ENCODE measurements at regions not wholly inside any gene's neighbourhood (a gene's known extent, or its start where the extent isn't known, plus 50 kb on each side); places are given as distances from the start of the nearest gene placed in this dataset.

DNA sequence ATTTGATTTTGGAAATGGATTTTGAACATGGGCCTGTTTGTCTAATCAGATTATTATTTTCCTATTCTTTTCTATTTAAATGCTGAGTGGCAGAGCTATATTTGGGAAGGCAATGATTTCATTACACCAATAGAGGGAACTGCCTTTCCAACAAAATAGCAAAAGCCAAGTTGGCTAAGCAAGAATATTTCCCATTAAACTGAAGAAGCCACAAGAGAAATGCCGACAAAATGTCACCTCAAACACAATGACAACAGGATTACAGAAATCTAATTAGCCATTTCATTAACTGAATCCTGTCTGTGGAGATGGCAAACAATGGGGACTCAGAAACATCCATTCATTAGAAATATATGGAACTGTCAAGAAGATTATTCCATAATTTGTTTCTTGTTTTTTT is 1593.1 kb upstream of the RAG2 start:
- Mint-ChIP-seq H3K4me3 (no peak overlapping the region), H3K9me3 (peaks cover 6% of the 10 kb centered on the region), H3K27ac (no peak overlapping the region)

DNA sequence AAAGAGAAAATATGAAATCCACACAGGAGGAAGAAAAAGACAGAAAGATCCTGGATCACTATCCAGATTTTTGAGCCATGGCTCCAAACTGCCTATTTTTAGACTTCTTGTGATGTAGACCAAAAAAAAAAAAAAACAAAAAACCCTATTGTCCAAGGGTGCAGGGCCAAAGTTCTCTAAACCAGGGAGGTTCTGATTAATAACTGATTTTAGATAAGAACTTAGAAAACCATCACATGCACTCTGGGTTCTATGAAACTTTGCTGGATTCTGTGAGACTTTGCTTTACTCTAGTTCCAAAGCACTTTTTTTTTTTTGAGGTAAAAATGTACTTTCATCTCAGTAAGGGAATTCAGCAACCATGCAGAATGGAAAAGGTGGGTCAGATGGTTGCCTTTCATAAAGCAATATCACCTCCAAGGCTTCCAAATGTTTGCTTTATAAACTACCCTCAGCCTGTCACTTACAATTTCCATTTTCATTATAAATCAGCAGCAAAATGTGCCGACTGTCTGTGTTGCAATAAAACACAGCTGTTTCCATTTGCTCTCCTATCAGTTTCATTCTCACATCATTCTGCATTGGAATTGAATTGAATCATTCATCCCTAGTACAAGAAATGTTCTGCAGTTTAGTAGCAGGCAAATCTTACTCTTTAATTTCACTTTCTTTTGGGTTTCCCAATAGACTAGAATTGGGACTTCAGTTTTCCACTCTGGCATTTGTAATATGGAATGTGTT is 1584.3 kb upstream of the RAG2 start:
- Mint-ChIP-seq H3K27me3 (no peaks in the 10 kb centered on the region), H3K9me3 (peaks cover 7% of the 10 kb centered on the region), H3K27ac (no peak overlapping the region), H3K4me1 (no peaks in the 10 kb centered on the region), H3K36me3 (no peaks in the 10 kb centered on the region), H3K4me3 (no peak overlapping the region)
- ATAC-seq (ENCODE audit: low read depth): no peak
- no peak for DNase-seq (ENCODE audit: low spot score in 2 of 2)

More for the DNA sequence above, 1593.1 kb upstream of the RAG2 start:
- Mint-ChIP-seq H3K4me1 (no peaks in the 10 kb centered on the region), H3K27me3 (no peaks in the 10 kb centered on the region), H3K36me3 (no peaks in the 10 kb centered on the region)
- no peak for ATAC-seq (ENCODE audit: low read depth)
- DNase-seq (ENCODE audit: low spot score in 2 of 2): no peak

DNA sequence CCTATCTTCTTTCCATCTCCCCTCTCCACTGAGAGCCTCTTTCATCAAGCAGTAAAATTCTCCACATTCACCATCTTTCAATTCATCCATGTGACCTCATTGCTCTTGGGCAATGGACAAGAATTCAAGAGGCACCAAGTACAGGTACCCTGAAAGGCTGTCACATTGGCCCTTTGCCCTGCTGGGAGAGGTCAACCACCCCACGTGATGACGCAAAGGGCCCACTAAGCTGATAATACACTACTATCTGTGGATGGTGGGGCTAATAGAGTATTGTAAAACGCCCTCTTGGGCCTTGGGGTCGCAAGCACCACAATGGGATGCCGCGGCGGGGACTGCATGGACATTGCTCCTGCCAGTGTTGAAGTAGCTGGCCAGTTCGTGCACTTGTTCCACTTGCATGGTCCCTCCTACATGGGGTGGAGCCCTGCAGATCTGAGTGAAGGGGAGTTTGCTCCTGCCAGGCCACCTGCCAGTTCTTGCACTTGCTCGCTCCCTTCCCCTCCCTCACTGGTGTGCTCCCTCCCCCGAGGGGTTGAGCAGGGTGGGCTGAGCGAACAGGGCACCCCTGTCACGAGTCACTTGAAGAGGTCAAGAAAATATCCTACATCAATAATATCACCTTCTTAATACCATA is 1578.8 kb upstream of the RAG2 start:
- H3K27ac Mint-ChIP-seq: no peak overlapping the region
- no peaks in the 10 kb centered on the region for H3K36me3 Mint-ChIP-seq
- ATAC-seq (ENCODE audit: low read depth): no peak
- H3K27me3 Mint-ChIP-seq: no peaks in the 10 kb centered on the region
- H3K4me1 Mint-ChIP-seq: no peaks in the 10 kb centered on the region
- H3K4me3 Mint-ChIP-seq: no peak overlapping the region
- DNase-seq (ENCODE audit: low spot score in 2 of 2): no peak
- H3K9me3 Mint-ChIP-seq: peaks cover 8% of the 10 kb centered on the region

DNA sequence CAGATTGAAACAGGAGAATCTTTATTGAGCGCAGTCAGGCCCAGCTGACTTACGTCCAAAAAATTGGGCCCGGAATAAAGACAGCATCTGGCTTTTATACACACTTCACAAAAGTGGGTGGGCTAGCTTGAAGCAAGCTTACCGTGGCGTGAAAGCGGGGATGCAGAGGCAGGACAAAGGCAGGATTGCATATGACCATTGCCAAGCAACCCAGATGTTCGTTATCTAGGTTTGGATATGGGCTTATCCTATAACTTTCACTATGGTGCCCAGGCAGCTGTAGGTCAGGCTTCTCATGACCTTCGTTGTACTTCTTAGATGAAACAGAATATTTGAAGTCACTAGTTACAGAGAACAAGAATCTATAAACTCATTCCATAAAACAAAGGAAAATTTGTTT is 1575.6 kb upstream of the RAG2 start:
- Mint-ChIP-seq H3K27ac (no peak overlapping the region), H3K4me1 (no peaks in the 10 kb centered on the region), H3K9me3 (peaks cover 1% of the 10 kb centered on the region), H3K36me3 (no peaks in the 10 kb centered on the region), H3K4me3 (no peak overlapping the region), H3K27me3 (no peaks in the 10 kb centered on the region)
- no peak for ATAC-seq (ENCODE audit: low read depth)
- no peak for DNase-seq (ENCODE audit: low spot score in 2 of 2)

DNA sequence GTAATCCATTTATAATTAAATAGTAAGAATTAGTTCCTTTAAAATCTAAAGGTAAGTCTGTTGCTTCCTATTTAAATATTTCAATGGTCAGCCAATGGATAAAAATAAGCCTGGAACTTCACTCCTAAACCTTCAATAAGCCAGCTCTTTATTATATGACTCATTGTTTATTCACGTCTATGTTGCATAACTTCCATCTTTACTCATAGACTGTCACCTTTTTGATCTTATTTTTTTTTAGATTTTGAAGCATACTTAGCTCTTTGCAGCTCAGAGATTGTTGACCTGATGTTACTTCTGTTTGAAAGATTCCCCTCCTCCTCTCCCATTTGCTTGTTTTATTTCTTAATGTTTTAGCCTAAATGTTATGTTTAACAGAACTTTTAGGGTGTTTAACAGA is 1571.2 kb upstream of the RAG2 start:
- no peaks in the 10 kb centered on the region for H3K27me3 Mint-ChIP-seq
- no peak overlapping the region for H3K27ac Mint-ChIP-seq
- DNase-seq (ENCODE audit: low spot score in 2 of 2) (no peak), ATAC-seq (ENCODE audit: low read depth) (no peak)
- H3K9me3 Mint-ChIP-seq: peaks cover 10% of the 10 kb centered on the region
- H3K36me3 Mint-ChIP-seq: no peaks in the 10 kb centered on the region
- H3K4me3 Mint-ChIP-seq: no peak overlapping the region
- no peaks in the 10 kb centered on the region for H3K4me1 Mint-ChIP-seq

DNA sequence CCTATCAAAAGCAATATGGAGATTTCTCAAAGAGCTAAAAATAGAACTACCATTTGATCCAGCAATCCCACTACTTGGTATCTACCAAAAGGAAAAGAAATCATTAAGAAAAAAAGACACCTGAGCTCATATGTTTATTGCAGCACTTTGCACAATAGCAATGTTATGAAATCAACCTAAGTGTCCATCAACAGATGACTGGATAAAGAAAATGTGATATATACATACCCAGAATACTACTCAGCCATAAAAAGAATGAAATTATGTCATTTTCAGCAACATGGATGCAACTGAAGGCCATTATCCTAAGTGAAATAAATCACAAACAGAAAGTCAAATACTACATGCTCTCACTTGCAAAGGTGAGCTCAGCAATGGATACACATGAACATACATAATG is 1565.5 kb upstream of the RAG2 start:
- Mint-ChIP-seq H3K27ac (no peak overlapping the region), H3K9me3 (peaks cover 16% of the 10 kb centered on the region), H3K4me3 (no peak overlapping the region), H3K27me3 (no peaks in the 10 kb centered on the region), H3K4me1 (no peaks in the 10 kb centered on the region), H3K36me3 (no peaks in the 10 kb centered on the region)
- DNase-seq (ENCODE audit: low spot score in 2 of 2) (no peak), ATAC-seq (ENCODE audit: low read depth) (no peak)

DNA sequence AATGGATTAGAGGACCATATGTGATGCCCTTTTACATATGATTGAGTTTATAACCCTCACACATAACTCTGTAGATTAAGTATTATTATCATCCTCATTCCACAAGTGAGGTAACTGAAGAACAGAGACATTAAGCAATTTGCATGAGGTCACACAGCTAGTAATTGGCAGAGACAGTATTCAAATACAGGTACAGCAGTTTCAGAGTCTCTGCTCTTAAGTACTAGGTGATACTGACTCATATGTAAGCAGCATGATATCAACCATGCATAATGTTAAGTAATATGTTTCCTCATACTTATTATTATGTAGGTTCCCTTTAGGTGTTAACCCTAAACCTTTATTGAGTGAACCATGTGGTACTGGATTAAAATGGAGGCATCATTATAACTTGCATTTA is 1562.4 kb upstream of the RAG2 start:
- H3K27me3 Mint-ChIP-seq: no peaks in the 10 kb centered on the region
- H3K4me3 Mint-ChIP-seq: no peak overlapping the region
- H3K27ac Mint-ChIP-seq: no peak overlapping the region
- no peaks in the 10 kb centered on the region for H3K4me1 Mint-ChIP-seq
- no peak for DNase-seq (ENCODE audit: low spot score in 2 of 2)
- peaks cover 12% of the 10 kb centered on the region for H3K9me3 Mint-ChIP-seq
- no peak for ATAC-seq (ENCODE audit: low read depth)
- no peaks in the 10 kb centered on the region for H3K36me3 Mint-ChIP-seq

DNA sequence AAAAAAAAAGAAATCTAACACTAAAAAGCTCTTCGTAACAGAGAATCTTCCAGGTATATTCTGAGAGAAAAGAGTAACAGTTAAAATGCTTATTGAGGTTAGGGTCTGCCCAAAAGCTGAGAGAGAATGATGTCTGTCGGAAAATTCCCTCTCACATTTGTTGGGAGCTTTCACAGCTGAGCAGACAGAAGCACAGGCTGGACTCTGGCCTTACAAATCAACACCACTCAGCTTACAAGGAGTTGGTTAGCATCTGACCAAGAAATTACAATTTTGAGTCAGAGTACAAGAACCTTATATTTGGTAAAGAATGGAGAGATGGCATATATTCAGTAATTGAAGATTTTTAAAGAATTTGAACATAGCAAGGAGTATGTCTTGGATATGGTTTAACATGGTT is 1561.0 kb upstream of the RAG2 start:
- no peak for DNase-seq (ENCODE audit: low spot score in 2 of 2)
- Mint-ChIP-seq H3K9me3 (peaks cover 12% of the 10 kb centered on the region), H3K4me1 (no peaks in the 10 kb centered on the region), H3K36me3 (no peaks in the 10 kb centered on the region), H3K27ac (no peak overlapping the region), H3K4me3 (no peak overlapping the region), H3K27me3 (no peaks in the 10 kb centered on the region)
- no peak for ATAC-seq (ENCODE audit: low read depth)

DNA sequence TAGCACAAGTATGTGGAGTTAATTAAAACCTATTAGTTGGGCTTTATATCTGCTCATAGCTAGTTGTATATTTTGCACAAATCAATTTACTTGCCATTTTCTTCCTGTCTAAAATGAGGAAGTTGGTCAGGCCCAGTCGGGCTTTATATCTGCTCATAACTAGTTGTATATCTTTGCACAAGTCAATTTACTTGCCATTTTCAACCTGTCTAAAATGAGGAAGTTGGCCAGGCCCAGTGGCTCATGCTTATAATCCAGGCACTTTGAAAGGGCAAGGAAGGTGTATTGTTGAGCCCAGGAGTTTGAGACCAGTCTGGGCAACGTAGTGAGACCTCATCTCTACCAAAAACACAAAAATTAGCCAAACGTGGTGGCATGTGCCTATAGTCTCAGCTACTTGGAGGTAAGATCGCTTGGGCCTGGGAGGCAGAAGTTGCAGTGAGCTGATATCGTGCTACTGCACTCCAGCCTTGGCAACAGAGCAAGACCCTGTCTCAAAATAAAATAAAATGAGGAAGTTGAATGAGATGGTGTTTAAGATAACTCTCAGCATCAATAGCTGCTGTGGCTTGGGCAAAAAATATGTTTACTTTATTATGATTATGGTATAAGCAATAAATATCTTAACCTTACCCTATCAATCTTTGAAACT is 1558.6 kb upstream of the RAG2 start:
- DNase-seq (ENCODE audit: low spot score in 2 of 2): no peak
- Mint-ChIP-seq H3K36me3 (no peaks in the 10 kb centered on the region), H3K27ac (no peak overlapping the region), H3K27me3 (no peaks in the 10 kb centered on the region), H3K4me3 (no peak overlapping the region), H3K9me3 (peaks cover 8% of the 10 kb centered on the region), H3K4me1 (no peaks in the 10 kb centered on the region)
- no peak for ATAC-seq (ENCODE audit: low read depth)

DNA sequence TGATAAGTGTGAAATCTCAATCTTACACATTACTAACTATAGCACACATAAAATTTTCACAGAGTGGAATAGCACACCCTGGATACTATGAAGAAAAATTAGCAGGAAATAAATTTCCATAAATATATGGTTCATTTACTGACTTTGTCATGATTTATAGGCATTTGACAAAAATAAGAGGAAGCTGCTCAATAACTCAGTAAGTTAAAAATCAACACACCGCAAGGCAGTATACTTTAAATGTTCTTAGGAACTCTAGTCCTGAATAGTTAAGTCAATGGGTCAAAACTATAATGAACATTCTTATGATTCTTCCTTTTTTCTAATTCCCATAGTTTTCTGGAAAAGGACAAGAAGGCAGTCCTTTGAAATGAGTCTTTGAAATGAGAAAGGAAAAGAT is 1557.8 kb upstream of the RAG2 start:
- Mint-ChIP-seq H3K36me3 (no peaks in the 10 kb centered on the region), H3K4me1 (no peaks in the 10 kb centered on the region)

DNA sequence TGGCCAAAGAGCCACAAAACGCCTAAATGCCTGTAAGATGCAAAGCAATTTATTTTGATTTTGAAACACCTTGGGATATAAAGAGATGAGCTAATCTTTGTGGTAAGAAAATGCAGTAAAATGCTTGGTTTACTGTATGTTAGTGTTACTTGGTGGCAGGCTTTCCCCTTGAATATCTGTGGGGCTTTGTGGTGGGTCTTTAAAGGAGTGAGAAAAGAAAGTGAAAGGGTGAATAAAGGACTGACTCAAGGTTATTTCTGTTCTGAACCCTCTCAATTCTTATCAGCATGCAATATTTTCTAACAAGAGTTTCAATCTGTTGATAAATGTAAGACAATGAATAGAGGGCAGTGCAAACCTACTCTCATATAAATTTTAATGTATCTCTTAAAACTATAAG is 1555.9 kb upstream of the RAG2 start:
- no peak for ATAC-seq (ENCODE audit: low read depth)
- H3K4me3 Mint-ChIP-seq: no peak overlapping the region
- no peaks in the 10 kb centered on the region for H3K27me3 Mint-ChIP-seq

More for the DNA sequence above, 1557.8 kb upstream of the RAG2 start:
- Mint-ChIP-seq H3K4me3 (no peak overlapping the region), H3K27ac (no peak overlapping the region), H3K9me3 (peaks cover 8% of the 10 kb centered on the region), H3K27me3 (no peaks in the 10 kb centered on the region)
- ATAC-seq (ENCODE audit: low read depth) (no peak), DNase-seq (ENCODE audit: low spot score in 2 of 2) (no peak)

DNA sequence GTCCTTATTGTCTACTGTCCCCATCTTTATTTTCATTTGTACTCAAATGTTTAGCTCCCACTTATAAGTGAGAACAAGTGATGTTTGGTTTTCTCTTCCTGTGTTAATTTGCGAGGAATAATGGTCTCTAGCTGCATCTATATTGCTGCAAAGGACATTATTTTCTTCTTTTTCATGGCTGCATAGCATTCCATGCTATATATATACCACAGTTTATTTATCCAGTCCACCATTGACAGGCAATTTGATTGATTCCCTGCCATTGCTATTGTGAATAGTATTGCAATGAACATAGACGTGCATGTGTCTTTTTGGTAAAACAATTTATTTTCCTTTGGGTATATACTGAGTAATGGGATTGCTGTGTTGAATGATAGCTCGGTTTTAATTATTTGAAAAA is 1545.8 kb upstream of the RAG2 start:
- Mint-ChIP-seq H3K27me3 (no peaks in the 10 kb centered on the region), H3K4me3 (no peak overlapping the region), H3K27ac (no peak overlapping the region), H3K9me3 (peaks cover 3% of the 10 kb centered on the region), H3K36me3 (no peaks in the 10 kb centered on the region), H3K4me1 (no peaks in the 10 kb centered on the region)
- ATAC-seq (ENCODE audit: low read depth) (no peak), DNase-seq (ENCODE audit: low spot score in 2 of 2) (no peak)

More for the DNA sequence above, 1555.9 kb upstream of the RAG2 start:
- Mint-ChIP-seq H3K27ac (no peak overlapping the region), H3K4me1 (no peaks in the 10 kb centered on the region), H3K9me3 (peaks cover 8% of the 10 kb centered on the region), H3K36me3 (no peaks in the 10 kb centered on the region)
- no peak for DNase-seq (ENCODE audit: low spot score in 2 of 2)

DNA sequence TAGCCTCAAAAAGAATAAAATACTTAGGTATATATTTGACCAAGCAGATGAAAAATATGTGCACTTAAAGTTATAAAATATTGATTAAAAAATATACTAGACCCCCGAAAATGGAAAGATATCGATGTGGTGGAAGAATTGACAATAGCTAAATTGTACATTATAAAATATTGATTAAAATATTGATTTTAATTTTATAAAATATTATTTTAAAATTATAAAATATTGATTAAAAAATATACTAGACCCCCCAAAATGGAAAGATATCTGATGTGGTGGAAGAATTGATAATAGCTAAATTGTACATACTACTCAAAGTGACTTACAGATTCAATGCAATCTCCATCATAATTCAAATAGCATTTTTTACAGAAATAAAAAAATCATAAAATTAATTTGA is 1540.9 kb upstream of the RAG2 start:
- no peaks in the 10 kb centered on the region for H3K36me3 Mint-ChIP-seq
- no peaks in the 10 kb centered on the region for H3K27me3 Mint-ChIP-seq
- no peak overlapping the region for H3K4me3 Mint-ChIP-seq
- peaks cover 4% of the 10 kb centered on the region for H3K9me3 Mint-ChIP-seq
- no peak for DNase-seq (ENCODE audit: low spot score in 2 of 2)
- no peaks in the 10 kb centered on the region for H3K4me1 Mint-ChIP-seq
- ATAC-seq (ENCODE audit: low read depth): no peak
- H3K27ac Mint-ChIP-seq: no peak overlapping the region

DNA sequence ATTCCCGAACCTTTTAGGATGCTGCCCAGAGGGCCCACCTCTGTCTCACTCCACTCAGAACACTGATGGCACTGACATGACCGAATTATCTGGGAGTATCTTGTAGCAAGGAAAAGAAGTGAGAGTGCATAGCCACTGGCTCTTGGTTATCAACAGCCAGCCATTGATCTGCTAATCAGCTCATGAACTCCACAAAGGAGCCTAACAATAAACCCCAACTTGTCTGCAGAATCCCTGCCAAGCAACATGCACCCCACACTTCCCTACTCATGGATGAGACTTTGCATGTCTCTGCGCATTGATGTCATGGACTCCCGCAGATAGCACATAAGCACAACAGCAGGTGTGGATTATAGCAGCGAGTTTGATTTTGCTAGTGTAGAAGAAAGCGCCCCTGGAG is 1538.9 kb upstream of the RAG2 start:
- no peaks in the 10 kb centered on the region for H3K36me3 Mint-ChIP-seq
- H3K27me3 Mint-ChIP-seq: no peaks in the 10 kb centered on the region
- no peak overlapping the region for H3K4me3 Mint-ChIP-seq
- peaks cover 2% of the 10 kb centered on the region for H3K9me3 Mint-ChIP-seq
- H3K4me1 Mint-ChIP-seq: no peaks in the 10 kb centered on the region
- DNase-seq (ENCODE audit: low spot score in 2 of 2) (no peak), ATAC-seq (ENCODE audit: low read depth) (no peak)
- H3K27ac Mint-ChIP-seq: no peak overlapping the region

All from memory B cell (primary cell).